ENCODE measurements at regions not wholly inside any gene's neighbourhood (a gene's known extent, or its start where the extent isn't known, plus 50 kb on each side); places are given as distances from the start of the nearest gene placed in this dataset.

- TF ChIP-seq CTCF (IDR thresholded peaks at IDR 0.05; ENCODE audit: poor library complexity) = no peak
- no peak for TF ChIP-seq EZH2phosphoT487 (IDR thresholded peaks at IDR 0.05; ENCODE audit: low read depth, severe bottlenecking, unreplicated experiment)
Measured at GRCh38 chr5:165844571-165844970, 2339.2 kb downstream of the MAT2B start.

All from hepatocyte (in vitro differentiated cells).